SK-N-SH treated with all-trans-retinoic acid at 6 μM for 48 hours (cell line): ENCODE measurements at regions not wholly inside any gene's neighbourhood (a gene's known extent, or its start where the extent isn't known, plus 50 kb on each side); places are given as distances from the start of the nearest gene placed in this dataset.

ENCODE experiments used
- ARNTL ChIP-seq: fragments of 450-650 bp; formaldehyde crosslinking; IDR thresholded peaks from 2 replicates; pipeline ENCODE4 v1.5.0; 2020; ENCODE audit warnings: low read depth, mild to moderate bottlenecking, moderate library complexity, borderline replicate concordance
- CREB5 ChIP-seq: fragments of 250-450 bp; sonication (Bioruptor Pico); IDR thresholded peaks from 2 replicates; pipeline ENCODE4 v1.5.1; 2020; ENCODE audit warnings: low read depth, mild to moderate bottlenecking, moderate library complexity
- CSRNP3 ChIP-seq: fragments of 250-450 bp; sonication (Bioruptor Pico); IDR thresholded peaks from 2 replicates; pipeline ENCODE4 v1.5.1; 2021; ENCODE audit warnings: mild to moderate bottlenecking, moderate library complexity
- ISL1 ChIP-seq: fragments of 250-450 bp; sonication (Bioruptor Pico); IDR thresholded peaks from 2 replicates; pipeline ENCODE4 v2.1.2; 2022; ENCODE audit warnings: mild to moderate bottlenecking, moderate library complexity
- OSR1 ChIP-seq: fragments of 250-450 bp; sonication (Bioruptor Pico); IDR thresholded peaks from 2 replicates; pipeline ENCODE4 v1.8.0; 2022; ENCODE audit warnings: moderate library complexity, mild to moderate bottlenecking, inconsistent platforms
- RARB ChIP-seq: fragments of 250-450 bp; sonication (Bioruptor Pico); IDR thresholded peaks from 2 replicates; pipeline ENCODE4 v1.8.0; 2021; ENCODE audit warnings: mild to moderate bottlenecking, moderate library complexity
- ZFP3 ChIP-seq: fragments of 250-450 bp; sonication (Bioruptor Pico); IDR thresholded peaks from 2 replicates; pipeline ENCODE4 v1.5.0; 2020; ENCODE audit warnings: mild to moderate bottlenecking, moderate library complexity
- ZNF565 ChIP-seq: fragments of 450-650 bp; formaldehyde crosslinking; conservative IDR thresholded peaks from 2 replicates; pipeline ENCODE4 v1.5.0; 2020; ENCODE audit warnings: low read depth, mild to moderate bottlenecking, moderate library complexity
- ZNF70 ChIP-seq: fragments of 450-650 bp; formaldehyde crosslinking; IDR thresholded peaks from 2 replicates; pipeline ENCODE4 v1.5.0; 2020; ENCODE audit warnings: mild to moderate bottlenecking, moderate library complexity
- ZNF8 ChIP-seq: fragments of 450-650 bp; formaldehyde crosslinking; IDR thresholded peaks from 2 replicates; pipeline ENCODE4 v1.5.0; 2020; ENCODE audit warnings: mild to moderate bottlenecking, moderate library complexity

- no peak for TF ChIP-seq ARNTL (CRISPR knock-in tag)
- TF ChIP-seq CREB5 (CRISPR knock-in tag) = no peak
- no peak for TF ChIP-seq RARB (CRISPR knock-in tag)
- no peak for TF ChIP-seq ZFP3 (CRISPR knock-in tag)
- no peak for TF ChIP-seq OSR1 (CRISPR knock-in tag)
- no peak for TF ChIP-seq ZNF70 (CRISPR knock-in tag)
- no peak for TF ChIP-seq ISL1 (CRISPR knock-in tag)
- no peak for TF ChIP-seq CSRNP3 (CRISPR knock-in tag)
- no peak for TF ChIP-seq ZNF565 (CRISPR knock-in tag)
- no peak for TF ChIP-seq ZNF8 (CRISPR knock-in tag)
These were observed 244.7 kb downstream of the ICE1 start for GRCh38 chr5:5667136-5667554.
